ENCODE measurements at regions not wholly inside any gene's neighbourhood (a gene's known extent, or its start where the extent isn't known, plus 50 kb on each side); places are given as distances from the start of the nearest gene placed in this dataset.
A peak's percentile ranks its signal among the peaks of the same experiment; 100 is the strongest.
"Not testable (repeated sequence)": the region's sequence is repeated elsewhere in the genome, so short reads cannot be mapped to it uniquely, and the experiment has no call there.

- no peak for DNase-seq
These were observed 267.6 kb upstream of the SFSWAP start for GRCh38 chr12:131443019-131444000.

GRCh38 chr12:131444220-131445164 is 266.4 kb upstream of the SFSWAP start:
- no peak for DNase-seq

DNA sequence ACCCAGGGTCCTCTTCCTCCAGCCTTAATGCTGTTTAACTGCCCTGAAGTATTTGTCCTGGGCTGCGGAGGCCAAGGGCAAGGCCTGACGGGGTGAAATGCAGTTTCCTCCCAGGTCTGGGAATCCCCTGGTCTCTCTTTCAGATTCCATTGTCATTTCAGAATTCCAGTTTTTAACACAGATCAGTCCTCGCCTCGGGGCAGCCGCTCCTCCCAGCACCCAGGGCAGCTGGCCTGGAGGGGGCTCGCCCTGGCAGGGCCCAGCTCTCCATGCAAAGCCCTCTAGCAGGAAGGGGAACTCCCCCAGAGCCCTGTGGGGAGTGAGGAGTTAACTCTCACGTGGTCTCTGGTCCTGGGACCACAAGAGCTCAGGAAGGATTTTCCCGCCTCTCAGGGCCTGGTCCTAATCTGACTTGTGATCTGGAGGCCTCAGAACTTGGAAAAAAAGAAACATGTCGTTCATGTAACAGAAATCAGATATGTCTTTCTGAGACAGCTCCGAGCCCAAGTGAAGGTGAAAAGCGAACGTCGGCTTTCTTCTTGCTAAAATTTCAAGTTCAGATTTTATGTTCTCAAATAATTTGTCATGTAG is 265.6 kb upstream of the SFSWAP start:
- no peak for DNase-seq

- no peak for DNase-seq
These were observed 265.1 kb upstream of the SFSWAP start for GRCh38 chr12:131445795-131446194.

DNA sequence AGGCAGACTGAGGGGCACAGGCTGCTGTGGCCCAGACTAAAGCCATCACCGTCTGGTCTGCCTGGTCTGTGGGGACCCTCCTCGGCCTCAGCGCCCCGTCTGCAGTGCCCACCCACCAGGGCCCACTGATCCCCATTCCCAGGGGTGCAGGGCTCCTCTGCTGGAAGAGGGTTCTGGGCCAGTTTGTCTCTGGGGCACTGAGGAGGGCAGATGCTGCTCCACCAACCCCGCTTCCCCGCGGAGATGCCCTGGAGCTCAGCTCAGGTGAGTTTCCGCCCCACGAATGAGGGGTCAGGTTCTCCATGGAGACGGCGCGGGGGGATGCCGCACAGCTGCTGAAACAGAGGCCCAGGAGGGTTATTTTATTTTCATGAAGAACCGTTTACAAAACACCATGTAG is 263.3 kb upstream of the SFSWAP start:
- DNase-seq = not testable (repeated sequence)

GRCh38 chr12:131448254-131448795 is 262.6 kb upstream of the SFSWAP start:
- no peak for DNase-seq

DNA sequence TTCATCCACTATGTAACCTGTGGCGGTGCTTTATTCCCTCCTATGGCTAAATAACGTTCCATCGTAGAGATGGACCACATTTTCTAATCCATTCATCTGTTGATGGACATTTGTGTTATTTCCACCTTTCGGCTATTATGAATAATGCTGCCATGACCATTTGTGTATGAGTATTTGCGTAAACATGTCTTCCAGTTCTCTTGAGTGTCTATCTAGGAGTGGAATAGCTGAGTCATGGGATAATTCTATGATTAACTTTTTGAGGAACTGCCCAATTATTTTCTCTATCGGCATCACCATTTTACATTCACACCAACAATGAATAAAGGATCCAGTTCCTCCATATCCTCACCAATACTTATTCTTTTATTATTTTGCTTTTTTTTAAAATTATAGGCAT is 261.9 kb upstream of the SFSWAP start:
- no peak for DNase-seq

- peak; percentile 32 for DNase-seq
These were observed 258.4 kb upstream of the SFSWAP start for GRCh38 chr12:131452444-131452860.

DNA sequence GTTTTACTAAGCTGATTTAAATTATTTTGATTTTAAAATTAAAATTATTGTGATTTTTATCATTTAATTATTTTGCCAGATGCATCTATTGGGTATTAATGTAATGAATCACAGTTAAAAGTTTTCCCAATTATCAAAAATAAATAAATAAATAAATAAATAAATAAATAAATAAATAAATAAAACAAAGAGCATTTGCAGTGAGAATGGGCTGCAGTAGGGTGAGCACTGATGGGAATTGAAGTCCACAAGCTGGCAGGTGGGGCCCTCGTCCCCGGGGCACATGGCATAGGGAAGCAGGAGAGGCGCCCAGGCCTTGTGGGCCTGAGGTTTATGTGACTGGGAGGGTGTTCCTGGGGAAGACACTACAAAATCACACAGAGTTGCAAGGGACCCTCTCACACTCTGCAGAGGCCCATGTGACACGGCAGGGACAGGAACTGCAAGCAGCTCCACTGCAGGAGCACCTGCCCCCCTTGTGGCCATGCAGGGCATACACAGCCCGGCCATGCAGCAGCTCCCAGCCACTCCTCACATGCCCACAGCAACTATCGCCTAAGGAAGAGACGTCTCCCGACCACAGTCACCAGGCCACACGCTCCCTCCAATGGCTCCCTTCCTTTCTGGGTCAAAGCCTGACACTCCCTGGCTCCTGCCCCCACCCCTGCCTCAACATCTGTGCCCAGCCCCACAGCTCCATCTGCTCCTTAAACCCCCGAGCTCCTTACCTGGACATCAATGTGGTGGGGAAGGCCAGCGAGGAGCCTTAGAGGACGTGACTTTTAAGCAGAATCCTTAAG is 256.3 kb upstream of the SFSWAP start:
- peak; percentile 16 for DNase-seq

GRCh38 chr12:131455218-131455506 is 255.7 kb upstream of the SFSWAP start:
- no peak for DNase-seq

GRCh38 chr12:131455581-131456110 is 255.2 kb upstream of the SFSWAP start:
- DNase-seq = no peak

- no peak for DNase-seq
These were observed 254.4 kb upstream of the SFSWAP start for GRCh38 chr12:131456301-131457027.

DNA sequence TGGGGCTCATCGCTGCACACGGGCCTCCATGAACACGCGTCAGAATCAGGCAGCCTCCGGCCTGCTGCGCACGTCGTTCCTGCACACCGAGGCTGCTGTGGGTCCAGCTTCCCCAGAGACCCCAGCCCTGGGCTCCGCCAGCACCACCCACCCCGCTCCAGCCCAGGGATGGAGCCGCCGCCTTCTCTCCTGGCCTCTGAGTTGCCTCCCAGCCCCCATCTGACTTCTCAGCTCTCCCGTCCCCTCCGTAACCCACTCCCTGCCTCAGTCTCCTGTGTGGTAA is 253.9 kb upstream of the SFSWAP start:
- no peak for DNase-seq

GRCh38 chr12:131457331-131458047 is 253.4 kb upstream of the SFSWAP start:
- DNase-seq = no peak

- DNase-seq = no peak
These were observed 252.9 kb upstream of the SFSWAP start for GRCh38 chr12:131458048-131458374.

GRCh38 chr12:131458931-131459772 is 251.7 kb upstream of the SFSWAP start:
- DNase-seq = no peak

- no peak for DNase-seq
These were observed 251.0 kb upstream of the SFSWAP start for GRCh38 chr12:131459773-131460365.

DNA sequence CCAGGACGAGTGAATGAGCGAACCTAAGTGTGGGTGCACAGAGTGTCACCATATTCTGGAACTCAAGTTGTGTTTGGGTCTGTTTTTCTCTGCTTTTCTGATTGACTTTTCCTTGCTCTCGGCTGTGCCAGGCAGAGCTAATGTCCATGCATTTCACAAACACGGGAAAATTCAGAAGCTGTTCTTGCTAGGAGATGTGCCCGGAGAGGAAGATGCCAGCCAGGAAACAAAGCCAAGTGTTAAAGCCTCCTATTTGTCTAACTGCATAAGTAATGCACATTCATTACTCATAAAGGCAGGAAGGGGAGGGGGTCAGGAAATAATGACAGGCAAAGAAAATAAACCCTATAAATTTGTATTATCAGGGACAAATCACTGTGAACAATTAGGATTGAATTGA is 250.4 kb upstream of the SFSWAP start:
- no peak for DNase-seq

DNA sequence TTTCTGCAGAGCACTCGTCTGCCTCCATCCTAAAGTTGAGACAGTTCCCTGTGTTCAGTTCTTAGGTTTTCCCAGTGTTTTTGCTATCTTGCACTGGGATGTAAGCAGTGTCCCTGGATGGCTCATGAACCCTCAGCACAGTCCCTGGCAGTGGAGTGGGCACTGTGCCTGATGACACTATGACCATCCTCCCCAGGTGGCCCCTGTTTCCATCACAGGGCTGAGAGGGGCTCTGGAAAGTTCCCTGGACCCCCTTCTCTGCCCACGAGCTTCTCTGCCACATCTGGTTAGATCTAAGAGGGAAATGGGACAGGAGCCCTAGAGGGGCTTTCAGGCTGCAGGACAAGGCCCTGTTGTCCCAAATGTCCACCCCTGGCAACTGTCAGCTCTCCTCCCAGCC is 249.8 kb upstream of the SFSWAP start:
- DNase-seq = no peak

Data from CD4-positive, alpha-beta T cell treated with Interleukin-6 for 4 hours (primary cell).